WTC11 (cell line): ENCODE measurements at regions not wholly inside any gene's neighbourhood (a gene's known extent, or its start where the extent isn't known, plus 50 kb on each side); places are given as distances from the start of the nearest gene placed in this dataset.

Experiments
- ATAC-seq: fragments of 200-7000 bp; cut with Tn5 transposase; 2 replicates; pipeline ENCODE4 v1.10.0; 2021; ENCODE audit warnings: mild to moderate bottlenecking, moderate library complexity
- CTCF ChIA-PET: fragments of 300-600 bp; sonication (Branson Sonifier 250); formaldehyde crosslinking; loops from one replicate; lab custom pipeline; 2021; ENCODE audit warnings: antibody characterized with exemption; lab: Charles Lee
- POLR2A ChIA-PET: fragments of 350-600 bp; sonication (Branson Sonifier 250); formaldehyde crosslinking; loops from one replicate; lab custom pipeline; 2021; ENCODE audit warnings: antibody characterized with exemption; lab: Charles Lee
- DNase-seq: peaks from one replicate; pipeline ENCODE4 v3.0.0; 2021; ENCODE audit warnings: low spot score
- H3K27ac Mint-ChIP-seq: 2 replicates; pipeline ENCODE4 v1.8.0; 2021; ENCODE audit warnings: mixed read lengths
- H3K27me3 Mint-ChIP-seq: 2 replicates; pipeline ENCODE4 v1.8.0; 2021; ENCODE audit warnings: low read depth, mild to moderate bottlenecking, moderate library complexity, mixed read lengths
- H3K36me3 Mint-ChIP-seq: 2 replicates; pipeline ENCODE4 v1.8.0; 2021; ENCODE audit warnings: mixed read lengths
- H3K4me1 Mint-ChIP-seq: 2 replicates; pipeline ENCODE4 v1.8.0; 2022; ENCODE audit warnings: mixed read lengths
- H3K4me3 Mint-ChIP-seq: 2 replicates; pipeline ENCODE4 v1.8.0; 2021; ENCODE audit warnings: mild to moderate bottlenecking, moderate library complexity, mixed read lengths
- H3K9me3 Mint-ChIP-seq: 2 replicates; pipeline ENCODE4 v1.8.0; 2021; ENCODE audit warnings: mixed read lengths
- CDX4 ChIP-seq: fragments of 250-450 bp; sonication (Bioruptor Pico); IDR thresholded peaks from 2 replicates; pipeline ENCODE4 v1.9.0; 2021; ENCODE audit warnings: moderate library complexity, mild to moderate bottlenecking, inconsistent platforms, borderline replicate concordance
- CREB1 ChIP-seq: sonication (generic); formaldehyde crosslinking; IDR thresholded peaks from 2 replicates; pipeline ENCODE4 v1.8.0; 2023; ENCODE audit warnings: mild to moderate bottlenecking, missing genetic modification reagents
- CREM ChIP-seq: sonication (generic); formaldehyde crosslinking; IDR thresholded peaks from 2 replicates; pipeline ENCODE4 v1.8.1; 2022; ENCODE audit warnings: mild to moderate bottlenecking, missing genetic modification reagents, moderate library complexity
- ERG ChIP-seq: fragments of 250-450 bp; sonication (Bioruptor Pico); IDR thresholded peaks from 2 replicates; pipeline ENCODE4 v1.8.0; 2021; ENCODE audit warnings: mild to moderate bottlenecking
- ESRRA ChIP-seq: sonication (generic); formaldehyde crosslinking; IDR thresholded peaks from 2 replicates; pipeline ENCODE4 v1.8.1; 2022; ENCODE audit warnings: mild to moderate bottlenecking, missing genetic modification reagents, borderline replicate concordance
- FOXP1 ChIP-seq: sonication (generic); formaldehyde crosslinking; IDR thresholded peaks from 2 replicates; pipeline ENCODE4 v1.8.0; 2022; ENCODE audit warnings: missing genetic modification reagents, mild to moderate bottlenecking, moderate library complexity, borderline replicate concordance
- HMGA2 ChIP-seq: fragments of 250-450 bp; sonication (Bioruptor Pico); IDR thresholded peaks from 2 replicates; pipeline ENCODE4 v1.4.0; 2021; ENCODE audit warnings: mild to moderate bottlenecking, moderate library complexity
- JAZF1 ChIP-seq: fragments of 250-450 bp; sonication (Bioruptor Pico); IDR thresholded peaks from 2 replicates; pipeline ENCODE4 v1.9.0; 2021; ENCODE audit warnings: moderate library complexity, mild to moderate bottlenecking, inconsistent platforms
- KAT7 ChIP-seq: sonication (generic); formaldehyde crosslinking; IDR thresholded peaks from 2 replicates; pipeline ENCODE4 v1.8.1; 2023; ENCODE audit warnings: missing genetic modification reagents, mild to moderate bottlenecking, borderline replicate concordance
- NFE2L1 ChIP-seq: sonication (generic); formaldehyde crosslinking; IDR thresholded peaks from 2 replicates; pipeline ENCODE4 v1.8.1; 2023; ENCODE audit warnings: missing genetic modification reagents
- NFYB ChIP-seq: sonication (generic); formaldehyde crosslinking; conservative IDR thresholded peaks from 2 replicates; pipeline ENCODE4 v1.8.0; 2022; ENCODE audit warnings: low read depth, missing genetic modification reagents
- SMAD3 ChIP-seq: sonication (generic); formaldehyde crosslinking; IDR thresholded peaks from 2 replicates; pipeline ENCODE4 v1.8.0; 2022; ENCODE audit warnings: missing genetic modification reagents, mild to moderate bottlenecking, borderline replicate concordance
- SOX15 ChIP-seq: fragments of 250-450 bp; sonication (Bioruptor Pico); IDR thresholded peaks from 2 replicates; pipeline ENCODE4 v1.9.0; 2021; ENCODE audit warnings: mild to moderate bottlenecking
- ZNF121 ChIP-seq: sonication (generic); formaldehyde crosslinking; IDR thresholded peaks from 2 replicates; pipeline ENCODE4 v1.8.0; 2023; ENCODE audit warnings: missing genetic modification reagents
- ZSCAN18 ChIP-seq: fragments of 250-450 bp; sonication (Bioruptor Pico); IDR thresholded peaks from 2 replicates; pipeline ENCODE4 v2.1.2; 2022; ENCODE audit warnings: mild to moderate bottlenecking, moderate library complexity
- TF ChIP-seq, protein P1 (sequence below): sonication (generic); formaldehyde crosslinking; IDR thresholded peaks from 2 replicates; pipeline ENCODE4 v1.8.1; 2023; ENCODE audit warnings: mild to moderate bottlenecking, missing genetic modification reagents
- TF ChIP-seq, protein P2 (sequence below): fragments of 250-450 bp; sonication (Bioruptor Pico); IDR thresholded peaks from 2 replicates; pipeline ENCODE4 v1.9.0; 2021; ENCODE audit warnings: mild to moderate bottlenecking
- TF ChIP-seq, protein P3 (sequence below): sonication (generic); formaldehyde crosslinking; IDR thresholded peaks from 2 replicates; pipeline ENCODE4 v1.8.0; 2023; ENCODE audit warnings: missing genetic modification reagents, mild to moderate bottlenecking, borderline replicate concordance

- DNase-seq: no peak
- no peak for ATAC-seq
- CTCF ChIA-PET: no interaction called here
These were observed 123.4 kb upstream of the AFDN start for GRCh38 chr6:167703347-167703746.

More at GRCh38 chr6:167703347-167703746, 123.4 kb upstream of the AFDN start:
- H3K4me1 Mint-ChIP-seq: peaks cover 17% of the 10 kb centered on the region
- no peaks in the 10 kb centered on the region for H3K9me3 Mint-ChIP-seq
- no peaks in the 10 kb centered on the region for H3K36me3 Mint-ChIP-seq
- no peak overlapping the region for H3K4me3 Mint-ChIP-seq
- no peaks in the 10 kb centered on the region for H3K27me3 Mint-ChIP-seq
- TF ChIP-seq ERG: no peak
- TF ChIP-seq KAT7 (CRISPR knock-in tag): no peak
- TF ChIP-seq FOXP1 (CRISPR knock-in tag): no peak
- TF ChIP-seq ZNF121 (CRISPR knock-in tag): no peak
- TF ChIP-seq CREB1 (CRISPR knock-in tag): no peak
- no peak for TF ChIP-seq SOX15 (CRISPR knock-in tag)
- TF ChIP-seq HMGA2 (CRISPR knock-in tag): no peak
- TF ChIP-seq CREM (CRISPR knock-in tag): no peak
- no peak for TF ChIP-seq NFYB
- TF ChIP-seq NFE2L1: no peak
- TF ChIP-seq, protein P1, sequence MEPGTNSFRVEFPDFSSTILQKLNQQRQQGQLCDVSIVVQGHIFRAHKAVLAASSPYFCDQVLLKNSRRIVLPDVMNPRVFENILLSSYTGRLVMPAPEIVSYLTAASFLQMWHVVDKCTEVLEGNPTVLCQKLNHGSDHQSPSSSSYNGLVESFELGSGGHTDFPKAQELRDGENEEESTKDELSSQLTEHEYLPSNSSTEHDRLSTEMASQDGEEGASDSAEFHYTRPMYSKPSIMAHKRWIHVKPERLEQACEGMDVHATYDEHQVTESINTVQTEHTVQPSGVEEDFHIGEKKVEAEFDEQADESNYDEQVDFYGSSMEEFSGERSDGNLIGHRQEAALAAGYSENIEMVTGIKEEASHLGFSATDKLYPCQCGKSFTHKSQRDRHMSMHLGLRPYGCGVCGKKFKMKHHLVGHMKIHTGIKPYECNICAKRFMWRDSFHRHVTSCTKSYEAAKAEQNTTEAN (CRISPR knock-in tag): no peak
- no peak for TF ChIP-seq JAZF1 (CRISPR knock-in tag)
- no peak for TF ChIP-seq CDX4 (CRISPR knock-in tag)
- TF ChIP-seq, protein P2, sequence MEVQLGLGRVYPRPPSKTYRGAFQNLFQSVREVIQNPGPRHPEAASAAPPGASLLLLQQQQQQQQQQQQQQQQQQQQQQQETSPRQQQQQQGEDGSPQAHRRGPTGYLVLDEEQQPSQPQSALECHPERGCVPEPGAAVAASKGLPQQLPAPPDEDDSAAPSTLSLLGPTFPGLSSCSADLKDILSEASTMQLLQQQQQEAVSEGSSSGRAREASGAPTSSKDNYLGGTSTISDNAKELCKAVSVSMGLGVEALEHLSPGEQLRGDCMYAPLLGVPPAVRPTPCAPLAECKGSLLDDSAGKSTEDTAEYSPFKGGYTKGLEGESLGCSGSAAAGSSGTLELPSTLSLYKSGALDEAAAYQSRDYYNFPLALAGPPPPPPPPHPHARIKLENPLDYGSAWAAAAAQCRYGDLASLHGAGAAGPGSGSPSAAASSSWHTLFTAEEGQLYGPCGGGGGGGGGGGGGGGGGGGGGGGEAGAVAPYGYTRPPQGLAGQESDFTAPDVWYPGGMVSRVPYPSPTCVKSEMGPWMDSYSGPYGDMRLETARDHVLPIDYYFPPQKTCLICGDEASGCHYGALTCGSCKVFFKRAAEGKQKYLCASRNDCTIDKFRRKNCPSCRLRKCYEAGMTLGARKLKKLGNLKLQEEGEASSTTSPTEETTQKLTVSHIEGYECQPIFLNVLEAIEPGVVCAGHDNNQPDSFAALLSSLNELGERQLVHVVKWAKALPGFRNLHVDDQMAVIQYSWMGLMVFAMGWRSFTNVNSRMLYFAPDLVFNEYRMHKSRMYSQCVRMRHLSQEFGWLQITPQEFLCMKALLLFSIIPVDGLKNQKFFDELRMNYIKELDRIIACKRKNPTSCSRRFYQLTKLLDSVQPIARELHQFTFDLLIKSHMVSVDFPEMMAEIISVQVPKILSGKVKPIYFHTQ: no peak
- TF ChIP-seq SMAD3 (CRISPR knock-in tag): no peak
- no peak for TF ChIP-seq ESRRA (CRISPR knock-in tag)
- TF ChIP-seq, protein P3, sequence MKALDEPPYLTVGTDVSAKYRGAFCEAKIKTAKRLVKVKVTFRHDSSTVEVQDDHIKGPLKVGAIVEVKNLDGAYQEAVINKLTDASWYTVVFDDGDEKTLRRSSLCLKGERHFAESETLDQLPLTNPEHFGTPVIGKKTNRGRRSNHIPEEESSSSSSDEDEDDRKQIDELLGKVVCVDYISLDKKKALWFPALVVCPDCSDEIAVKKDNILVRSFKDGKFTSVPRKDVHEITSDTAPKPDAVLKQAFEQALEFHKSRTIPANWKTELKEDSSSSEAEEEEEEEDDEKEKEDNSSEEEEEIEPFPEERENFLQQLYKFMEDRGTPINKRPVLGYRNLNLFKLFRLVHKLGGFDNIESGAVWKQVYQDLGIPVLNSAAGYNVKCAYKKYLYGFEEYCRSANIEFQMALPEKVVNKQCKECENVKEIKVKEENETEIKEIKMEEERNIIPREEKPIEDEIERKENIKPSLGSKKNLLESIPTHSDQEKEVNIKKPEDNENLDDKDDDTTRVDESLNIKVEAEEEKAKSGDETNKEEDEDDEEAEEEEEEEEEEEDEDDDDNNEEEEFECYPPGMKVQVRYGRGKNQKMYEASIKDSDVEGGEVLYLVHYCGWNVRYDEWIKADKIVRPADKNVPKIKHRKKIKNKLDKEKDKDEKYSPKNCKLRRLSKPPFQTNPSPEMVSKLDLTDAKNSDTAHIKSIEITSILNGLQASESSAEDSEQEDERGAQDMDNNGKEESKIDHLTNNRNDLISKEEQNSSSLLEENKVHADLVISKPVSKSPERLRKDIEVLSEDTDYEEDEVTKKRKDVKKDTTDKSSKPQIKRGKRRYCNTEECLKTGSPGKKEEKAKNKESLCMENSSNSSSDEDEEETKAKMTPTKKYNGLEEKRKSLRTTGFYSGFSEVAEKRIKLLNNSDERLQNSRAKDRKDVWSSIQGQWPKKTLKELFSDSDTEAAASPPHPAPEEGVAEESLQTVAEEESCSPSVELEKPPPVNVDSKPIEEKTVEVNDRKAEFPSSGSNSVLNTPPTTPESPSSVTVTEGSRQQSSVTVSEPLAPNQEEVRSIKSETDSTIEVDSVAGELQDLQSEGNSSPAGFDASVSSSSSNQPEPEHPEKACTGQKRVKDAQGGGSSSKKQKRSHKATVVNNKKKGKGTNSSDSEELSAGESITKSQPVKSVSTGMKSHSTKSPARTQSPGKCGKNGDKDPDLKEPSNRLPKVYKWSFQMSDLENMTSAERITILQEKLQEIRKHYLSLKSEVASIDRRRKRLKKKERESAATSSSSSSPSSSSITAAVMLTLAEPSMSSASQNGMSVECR (CRISPR knock-in tag): no peak
- TF ChIP-seq ZSCAN18 (CRISPR knock-in tag): no peak
- POLR2A ChIA-PET: no interaction called here
- no peak overlapping the region for H3K27ac Mint-ChIP-seq
